ENCODE measurements at regions not wholly inside any gene's neighbourhood (a gene's known extent, or its start where the extent isn't known, plus 50 kb on each side); places are given as distances from the start of the nearest gene placed in this dataset.
"Not testable (repeated sequence)": the region's sequence is repeated elsewhere in the genome, so short reads cannot be mapped to it uniquely, and the experiment has no call there.

GRCh38 chr2:234405462-234405861 is 91.4 kb downstream of the ARL4C start:
- peak in 1 of 2 experiments; percentile 1 for DNase-seq

- DNase-seq = no peak
These were observed 91.9 kb downstream of the ARL4C start for GRCh38 chr2:234404957-234405356.

GRCh38 chr2:234403751-234404150 is 93.1 kb downstream of the ARL4C start:
- DNase-seq = no peak

- no peak for DNase-seq
These were observed 93.8 kb downstream of the ARL4C start for GRCh38 chr2:234403074-234403473.

GRCh38 chr2:234401426-234401825 is 95.5 kb downstream of the ARL4C start:
- DNase-seq = no peak

GRCh38 chr2:234399451-234400246 is 97.2 kb downstream of the ARL4C start:
- DNase-seq = no peak

- no peak for DNase-seq
These were observed 98.3 kb downstream of the ARL4C start for GRCh38 chr2:234398531-234398930.

GRCh38 chr2:234395891-234396420 is 100.9 kb downstream of the ARL4C start:
- peak; percentile 73 to 77 for DNase-seq

- no peak for DNase-seq
These were observed 102.4 kb downstream of the ARL4C start for GRCh38 chr2:234394450-234394849.

- no peak for DNase-seq
These were observed 103.5 kb downstream of the ARL4C start for GRCh38 chr2:234393354-234393753.

GRCh38 chr2:234392041-234392615 is 104.8 kb downstream of the ARL4C start:
- no peak for DNase-seq

GRCh38 chr2:234391625-234392024 is 105.3 kb downstream of the ARL4C start:
- DNase-seq = no peak

- not testable (repeated sequence) for DNase-seq
These were observed 107.2 kb downstream of the ARL4C start for GRCh38 chr2:234389661-234390060.

GRCh38 chr2:234388591-234388990 is 108.3 kb downstream of the ARL4C start:
- DNase-seq = no peak

- DNase-seq = no peak
These were observed 109.9 kb downstream of the ARL4C start for GRCh38 chr2:234386971-234387370.

- DNase-seq = no peak
These were observed 114.8 kb downstream of the ARL4C start for GRCh38 chr2:234382131-234382530.

- DNase-seq = not testable (repeated sequence)
These were observed 117.9 kb downstream of the ARL4C start for GRCh38 chr2:234378958-234379357.

GRCh38 chr2:234378440-234378839 is 118.4 kb downstream of the ARL4C start:
- no peak for DNase-seq

GRCh38 chr2:234377761-234378391 is 119.0 kb downstream of the ARL4C start:
- DNase-seq = no peak

- DNase-seq = no peak
These were observed 120.7 kb downstream of the ARL4C start for GRCh38 chr2:234376229-234376628.

GRCh38 chr2:234375176-234375880 is 121.6 kb downstream of the ARL4C start:
- no peak for DNase-seq

GRCh38 chr2:234374736-234375135 is 122.1 kb downstream of the ARL4C start:
- no peak for DNase-seq

- no peak for DNase-seq
These were observed 122.8 kb downstream of the ARL4C start for GRCh38 chr2:234374150-234374508.
